SU-DHL-6 (cell line): ENCODE measurements at regions not wholly inside any gene's neighbourhood (a gene's known extent, or its start where the extent isn't known, plus 50 kb on each side); places are given as distances from the start of the nearest gene placed in this dataset.

ENCODE experiments used
- H2AFZ ChIP-seq: fragments of 200-600 bp; sonication (generic); 2 replicates; pipeline ENCODE4 v1.6.1; 2014; ENCODE audit warnings: low read depth, mild to moderate bottlenecking, moderate library complexity, mixed read lengths, antibody characterized with exemption, low read length; ENCODE audit not compliant: severe bottlenecking
- H3F3A ChIP-seq: fragments of 200-600 bp; shearing (Covaris generic); 2 replicates; pipeline ENCODE4 v1.6.0; 2016; ENCODE audit warnings: antibody characterized with exemption, mild to moderate bottlenecking; ENCODE audit not compliant: insufficient read depth
- H3K27ac ChIP-seq: fragments of 200-600 bp; sonication (generic); 2 replicates; pipeline ENCODE4 v1.5.1; 2016; ENCODE audit warnings: low read depth, mild to moderate bottlenecking, low read length, moderate library complexity, mixed read lengths
- H3K27me3 ChIP-seq: fragments of 200-600 bp; sonication (generic), shearing (Covaris generic); 2 replicates; pipeline ENCODE4 v1.6.0; 2014; ENCODE audit warnings: mild to moderate bottlenecking, low read length
- H3K36me3 ChIP-seq: fragments of 200-600 bp; sonication (generic); 2 replicates; pipeline ENCODE4 v1.6.1; 2014; ENCODE audit warnings: mild to moderate bottlenecking, low read length, mixed read lengths
- H3K4me2 ChIP-seq: fragments of 300-600, 200-600 bp; shearing (Covaris generic), sonication (generic); 2 replicates; pipeline ENCODE4 v1.6.0; 2014; ENCODE audit warnings: low read length, low read depth, mild to moderate bottlenecking; ENCODE audit not compliant: poor library complexity, severe bottlenecking
- H3K4me3 ChIP-seq: fragments of 200-600 bp; sonication (generic); 2 replicates; pipeline ENCODE4 v1.5.1; 2014; ENCODE audit warnings: antibody characterized with exemption, low read length, mild to moderate bottlenecking, mixed read lengths; ENCODE audit not compliant: insufficient read depth, poor library complexity, severe bottlenecking
- H3K79me2 ChIP-seq: fragments of 200-600 bp; sonication (generic); 2 replicates; pipeline ENCODE4 v1.6.1; 2014; ENCODE audit warnings: mild to moderate bottlenecking, low read length, moderate library complexity; ENCODE audit not compliant: insufficient read depth
- H3K9ac ChIP-seq: fragments of 200-600 bp; sonication (generic); 2 replicates; pipeline ENCODE4 v1.7.0; 2014; ENCODE audit warnings: mild to moderate bottlenecking, low read length
- H3K9me2 ChIP-seq: fragments of 200-600 bp; sonication (generic); replicated peaks from 2 replicates; pipeline ENCODE4 v1.6.1; 2014; ENCODE audit warnings: low read length; ENCODE audit not compliant: insufficient read depth
- H3K9me3 ChIP-seq: fragments of 200-600 bp; sonication (generic); 2 replicates; pipeline ENCODE4 v1.6.1; 2014; ENCODE audit warnings: low read length, mixed read lengths; ENCODE audit not compliant: insufficient read depth
- H4K20me1 ChIP-seq: fragments of 200-600 bp; sonication (generic); 2 replicates; pipeline ENCODE4 v1.6.1; 2014; ENCODE audit warnings: low read depth, mild to moderate bottlenecking, antibody characterized with exemption, low read length, moderate library complexity, mixed read lengths
- CTCF ChIP-seq: fragments of 200-600 bp; sonication (generic); IDR thresholded peaks from one replicate; pipeline ENCODE4 v1.5.1; 2017; ENCODE audit warnings: antibody characterized with exemption, mild to moderate bottlenecking, low read length, moderate library complexity; ENCODE audit not compliant: insufficient read depth, poor library complexity, severe bottlenecking
- EZH2phosphoT487 ChIP-seq: fragments of 200-600 bp; sonication (generic), shearing (Covaris generic); conservative IDR thresholded peaks from 2 replicates; pipeline ENCODE4 v1.6.1; 2018; ENCODE audit warnings: mild to moderate bottlenecking, antibody characterized with exemption, low read length, moderate library complexity, mixed read lengths

- TF ChIP-seq EZH2phosphoT487 (no peak), CTCF (no peak)
- H3K9ac ChIP-seq = no peak overlapping the region
- no peak overlapping the region for H3K4me2 ChIP-seq
- H2AFZ ChIP-seq = no peak overlapping the region
- peaks cover 4% of the 10 kb centered on the region; the same call in 1 of the 2 replicates for H3K27me3 ChIP-seq
- H3K79me2 ChIP-seq = no peaks in the 10 kb centered on the region
- H3K36me3 ChIP-seq = no peaks in the 10 kb centered on the region
- no peak overlapping the region for H3K27ac ChIP-seq
- no peaks in the 10 kb centered on the region for H4K20me1 ChIP-seq
- H3K4me3 ChIP-seq = no peak overlapping the region
- no peaks in the 10 kb centered on the region for H3K9me3 ChIP-seq
- no peaks in the 10 kb centered on the region for H3K9me2 ChIP-seq
- no peaks in the 10 kb centered on the region for H3F3A ChIP-seq
Observed at GRCh38 chr2:20915271-20915670, 92.4 kb upstream of the LDAH start.

- Histone ChIP-seq H4K20me1 (no peaks in the 10 kb centered on the region), H3K27ac (no peak overlapping the region), H3K79me2 (no peaks in the 10 kb centered on the region), H3K9me2 (no peaks in the 10 kb centered on the region), H3K9ac (no peak overlapping the region), H3F3A (no peaks in the 10 kb centered on the region), H3K9me3 (no peaks in the 10 kb centered on the region), H3K36me3 (no peaks in the 10 kb centered on the region), H3K27me3 (peaks cover 4% of the 10 kb centered on the region; the same call in 1 of the 2 replicates), H3K4me3 (no peak overlapping the region), H3K4me2 (no peak overlapping the region), H2AFZ (no peak overlapping the region)
- TF ChIP-seq CTCF (no peak), EZH2phosphoT487 (no peak)
Observed at GRCh38 chr2:20914771-20915170, 91.9 kb upstream of the LDAH start.

- no peak overlapping the region for H3K9ac ChIP-seq
- H3K9me2 ChIP-seq = no peaks in the 10 kb centered on the region
- H3K36me3 ChIP-seq = no peaks in the 10 kb centered on the region
- no peaks in the 10 kb centered on the region for H4K20me1 ChIP-seq
- H3K79me2 ChIP-seq = no peaks in the 10 kb centered on the region
- H3F3A ChIP-seq = no peaks in the 10 kb centered on the region
- no peak overlapping the region for H3K4me2 ChIP-seq
- no peak overlapping the region for H3K27ac ChIP-seq
- H3K9me3 ChIP-seq = no peaks in the 10 kb centered on the region
- no peak overlapping the region for H3K4me3 ChIP-seq
- TF ChIP-seq CTCF = no peak
- TF ChIP-seq EZH2phosphoT487 = no peak
- peaks cover 4% of the 10 kb centered on the region; the same call in 1 of the 2 replicates for H3K27me3 ChIP-seq
- no peak overlapping the region for H2AFZ ChIP-seq
Observed at GRCh38 chr2:20914087-20914486, 91.2 kb upstream of the LDAH start.

GRCh38 chr2:20913491-20913890 lies 90.6 kb upstream of the LDAH start:
- Histone ChIP-seq H3K27me3 (peaks cover 3% of the 10 kb centered on the region; the same call in 1 of the 2 replicates), H3K9ac (no peak overlapping the region), H3K27ac (no peak overlapping the region), H3K9me2 (no peaks in the 10 kb centered on the region), H3K4me3 (no peak overlapping the region), H4K20me1 (no peaks in the 10 kb centered on the region), H3K79me2 (no peaks in the 10 kb centered on the region), H3F3A (no peaks in the 10 kb centered on the region), H2AFZ (no peak overlapping the region), H3K9me3 (no peaks in the 10 kb centered on the region), H3K36me3 (no peaks in the 10 kb centered on the region), H3K4me2 (no peak overlapping the region)
- TF ChIP-seq EZH2phosphoT487 (no peak), CTCF (no peak)
